Activated T-helper 1 cell treated with anti-CD3 and anti-CD28 coated beads, Interleukin-12 subunit alpha, Interleukin-12 subunit beta, Interleukin-2, Interleukin-4 antibody, amounts not matched to agents 30 ng/mL and 10 ng/mL and 1 ng/mL, durations not matched to agents 14 hours and 24 hours and 36 hours (primary cell): ENCODE measurements at regions not wholly inside any gene's neighbourhood (a gene's known extent, or its start where the extent isn't known, plus 50 kb on each side); places are given as distances from the start of the nearest gene placed in this dataset.

ENCODE experiments used
- DNase-seq: peaks from one replicate; pipeline ENCODE4 v3.0.0; 2021; ENCODE audit warnings: low spot score
- H3K27ac Mint-ChIP-seq: one replicate; pipeline ENCODE4 v1.8.0; 2021; ENCODE audit warnings: mild to moderate bottlenecking, mixed read lengths
- H3K27me3 Mint-ChIP-seq: one replicate; pipeline ENCODE4 v1.8.0; 2022; ENCODE audit warnings: mild to moderate bottlenecking, moderate library complexity, mixed read lengths; ENCODE audit not compliant: insufficient read depth
- H3K36me3 Mint-ChIP-seq: one replicate; pipeline ENCODE4 v1.8.0; 2021; ENCODE audit warnings: low read depth, mixed read lengths
- H3K4me1 Mint-ChIP-seq: one replicate; pipeline ENCODE4 v1.8.0; 2021; ENCODE audit warnings: low read depth, mixed read lengths
- H3K4me3 Mint-ChIP-seq: one replicate; pipeline ENCODE4 v1.8.0; 2021; ENCODE audit warnings: mild to moderate bottlenecking, moderate library complexity, mixed read lengths
- H3K9me3 Mint-ChIP-seq: one replicate; pipeline ENCODE4 v1.8.0; 2021; ENCODE audit warnings: mixed read lengths
- intact Hi-C: fragments of 100-400 bp; cut with micrococcal nuclease; formaldehyde crosslinking; loops from one replicate; pipeline ENCODE4 v1.15.1; 2024

- no peaks in the 10 kb centered on the region for H3K36me3 Mint-ChIP-seq
- intact Hi-C loops: no loop called here
- no peak for DNase-seq
- no peak overlapping the region for H3K27ac Mint-ChIP-seq
- no peaks in the 10 kb centered on the region for H3K4me1 Mint-ChIP-seq
- H3K9me3 Mint-ChIP-seq: no peaks in the 10 kb centered on the region
- H3K4me3 Mint-ChIP-seq: no peak overlapping the region
- no peaks in the 10 kb centered on the region for H3K27me3 Mint-ChIP-seq
Observed at GRCh38 chr16:51355195-51355594, 204.1 kb upstream of the SALL1 start.

- no peak for DNase-seq
- no peak overlapping the region for H3K4me3 Mint-ChIP-seq
- H3K27ac Mint-ChIP-seq: no peak overlapping the region
- intact Hi-C loops: no loop called here
- H3K27me3 Mint-ChIP-seq: no peaks in the 10 kb centered on the region
- H3K9me3 Mint-ChIP-seq: no peaks in the 10 kb centered on the region
- H3K36me3 Mint-ChIP-seq: no peaks in the 10 kb centered on the region
- no peaks in the 10 kb centered on the region for H3K4me1 Mint-ChIP-seq
Observed at GRCh38 chr16:51353055-51353454, 202.0 kb upstream of the SALL1 start.

GRCh38 chr16:51349626-51350025 lies 198.6 kb upstream of the SALL1 start:
- no peak for DNase-seq
- H3K27ac Mint-ChIP-seq: no peak overlapping the region
- no peaks in the 10 kb centered on the region for H3K9me3 Mint-ChIP-seq

GRCh38 chr16:51343411-51343810 lies 192.3 kb upstream of the SALL1 start:
- Mint-ChIP-seq H3K27ac (no peak overlapping the region), H3K4me1 (no peaks in the 10 kb centered on the region), H3K36me3 (no peaks in the 10 kb centered on the region), H3K4me3 (no peak overlapping the region), H3K9me3 (no peaks in the 10 kb centered on the region), H3K27me3 (no peaks in the 10 kb centered on the region)
- intact Hi-C loops: no loop called here
- DNase-seq: no peak

More at GRCh38 chr16:51349626-51350025, 198.6 kb upstream of the SALL1 start:
- Mint-ChIP-seq H3K27me3 (no peaks in the 10 kb centered on the region), H3K36me3 (no peaks in the 10 kb centered on the region), H3K4me1 (no peaks in the 10 kb centered on the region), H3K4me3 (no peak overlapping the region)
- intact Hi-C loops: no loop called here

DNA sequence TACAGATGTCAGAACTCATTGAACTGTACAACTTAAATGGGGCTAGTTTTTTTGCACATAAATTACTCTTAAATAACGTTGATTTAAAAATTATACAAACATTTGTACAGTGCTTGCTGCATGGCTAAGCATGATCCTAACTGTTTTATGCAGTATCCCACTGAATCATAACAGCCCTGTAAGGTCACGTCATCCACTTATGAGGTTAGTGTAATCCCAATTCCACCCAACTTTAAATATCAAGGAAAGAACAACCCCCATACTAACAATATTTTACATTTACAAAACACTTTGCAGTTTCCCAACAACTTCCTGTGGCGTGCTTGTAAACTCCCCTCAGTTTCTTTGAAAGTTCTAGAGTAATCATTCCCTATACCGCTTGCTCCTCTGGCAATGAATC lies 190.1 kb upstream of the SALL1 start:
- H3K4me1 Mint-ChIP-seq: no peaks in the 10 kb centered on the region
- no peak for DNase-seq
- no peak overlapping the region for H3K27ac Mint-ChIP-seq
- no peak overlapping the region for H3K4me3 Mint-ChIP-seq
- peaks cover 11% of the 10 kb centered on the region for H3K9me3 Mint-ChIP-seq
- no peaks in the 10 kb centered on the region for H3K36me3 Mint-ChIP-seq
- H3K27me3 Mint-ChIP-seq: no peaks in the 10 kb centered on the region
- intact Hi-C loops: no loop called here

GRCh38 chr16:51337662-51338061 lies 186.6 kb upstream of the SALL1 start:
- Mint-ChIP-seq H3K36me3 (no peaks in the 10 kb centered on the region), H3K9me3 (peaks cover 14% of the 10 kb centered on the region)
- intact Hi-C loops: no loop called here

DNA sequence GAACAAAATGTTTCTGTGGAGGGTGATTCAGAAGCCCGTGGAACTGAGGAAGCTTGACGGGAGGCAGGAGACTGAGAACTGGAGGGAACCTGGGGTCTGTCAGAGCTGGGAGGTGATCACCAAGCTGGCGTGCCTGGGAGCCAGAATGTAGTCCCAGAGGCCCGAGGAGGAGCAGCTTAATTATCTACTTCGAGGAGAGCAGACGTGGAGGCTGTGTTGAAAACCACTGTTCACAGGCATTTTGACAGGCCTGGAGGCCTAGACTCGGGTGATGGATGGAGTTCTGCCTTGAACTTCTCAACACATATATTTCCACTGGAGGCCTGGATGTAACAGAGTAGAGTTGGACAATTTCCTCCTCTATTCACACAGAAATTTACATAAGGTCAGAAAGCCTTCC lies 177.7 kb upstream of the SALL1 start:
- no peaks in the 10 kb centered on the region for H3K36me3 Mint-ChIP-seq
- no peaks in the 10 kb centered on the region for H3K27me3 Mint-ChIP-seq
- intact Hi-C loops: no loop called here
- no peaks in the 10 kb centered on the region for H3K9me3 Mint-ChIP-seq
- DNase-seq: no peak
- H3K27ac Mint-ChIP-seq: no peak overlapping the region
- H3K4me3 Mint-ChIP-seq: no peak overlapping the region
- no peaks in the 10 kb centered on the region for H3K4me1 Mint-ChIP-seq

More at GRCh38 chr16:51337662-51338061, 186.6 kb upstream of the SALL1 start:
- no peak overlapping the region for H3K4me3 Mint-ChIP-seq
- H3K4me1 Mint-ChIP-seq: no peaks in the 10 kb centered on the region
- H3K27ac Mint-ChIP-seq: no peak overlapping the region
- DNase-seq: no peak
- no peaks in the 10 kb centered on the region for H3K27me3 Mint-ChIP-seq

GRCh38 chr16:51327001-51327400 lies 175.9 kb upstream of the SALL1 start:
- no peak overlapping the region for H3K4me3 Mint-ChIP-seq
- H3K27me3 Mint-ChIP-seq: no peaks in the 10 kb centered on the region
- H3K27ac Mint-ChIP-seq: no peak overlapping the region
- DNase-seq: no peak
- H3K36me3 Mint-ChIP-seq: no peaks in the 10 kb centered on the region
- no peaks in the 10 kb centered on the region for H3K9me3 Mint-ChIP-seq
- intact Hi-C loops: no loop called here
- no peaks in the 10 kb centered on the region for H3K4me1 Mint-ChIP-seq

- intact Hi-C loops: no loop called here
- no peaks in the 10 kb centered on the region for H3K9me3 Mint-ChIP-seq
- H3K4me3 Mint-ChIP-seq: no peak overlapping the region
- H3K36me3 Mint-ChIP-seq: no peaks in the 10 kb centered on the region
- no peaks in the 10 kb centered on the region for H3K27me3 Mint-ChIP-seq
- no peaks in the 10 kb centered on the region for H3K4me1 Mint-ChIP-seq
- H3K27ac Mint-ChIP-seq: no peak overlapping the region
- no peak for DNase-seq
Observed at GRCh38 chr16:51326131-51326856, 175.2 kb upstream of the SALL1 start.

GRCh38 chr16:51321251-51321650 lies 170.2 kb upstream of the SALL1 start:
- no peaks in the 10 kb centered on the region for H3K36me3 Mint-ChIP-seq
- H3K4me1 Mint-ChIP-seq: no peaks in the 10 kb centered on the region
- no peak for DNase-seq
- H3K27me3 Mint-ChIP-seq: no peaks in the 10 kb centered on the region
- H3K4me3 Mint-ChIP-seq: no peak overlapping the region
- intact Hi-C loops: no loop called here
- no peak overlapping the region for H3K27ac Mint-ChIP-seq
- H3K9me3 Mint-ChIP-seq: no peaks in the 10 kb centered on the region

- Mint-ChIP-seq H3K4me1 (no peaks in the 10 kb centered on the region), H3K36me3 (no peaks in the 10 kb centered on the region), H3K4me3 (no peak overlapping the region), H3K27ac (no peak overlapping the region), H3K9me3 (no peaks in the 10 kb centered on the region), H3K27me3 (no peaks in the 10 kb centered on the region)
- intact Hi-C loops: no loop called here
- no peak for DNase-seq
Observed at GRCh38 chr16:51317575-51317974, 166.5 kb upstream of the SALL1 start.

- Mint-ChIP-seq H3K27me3 (no peaks in the 10 kb centered on the region), H3K4me1 (no peaks in the 10 kb centered on the region), H3K4me3 (no peak overlapping the region), H3K36me3 (no peaks in the 10 kb centered on the region), H3K9me3 (peaks cover 3% of the 10 kb centered on the region), H3K27ac (no peak overlapping the region)
- DNase-seq: no peak
- intact Hi-C loops: no loop called here
Observed at GRCh38 chr16:51313198-51313597, 162.1 kb upstream of the SALL1 start.

DNA sequence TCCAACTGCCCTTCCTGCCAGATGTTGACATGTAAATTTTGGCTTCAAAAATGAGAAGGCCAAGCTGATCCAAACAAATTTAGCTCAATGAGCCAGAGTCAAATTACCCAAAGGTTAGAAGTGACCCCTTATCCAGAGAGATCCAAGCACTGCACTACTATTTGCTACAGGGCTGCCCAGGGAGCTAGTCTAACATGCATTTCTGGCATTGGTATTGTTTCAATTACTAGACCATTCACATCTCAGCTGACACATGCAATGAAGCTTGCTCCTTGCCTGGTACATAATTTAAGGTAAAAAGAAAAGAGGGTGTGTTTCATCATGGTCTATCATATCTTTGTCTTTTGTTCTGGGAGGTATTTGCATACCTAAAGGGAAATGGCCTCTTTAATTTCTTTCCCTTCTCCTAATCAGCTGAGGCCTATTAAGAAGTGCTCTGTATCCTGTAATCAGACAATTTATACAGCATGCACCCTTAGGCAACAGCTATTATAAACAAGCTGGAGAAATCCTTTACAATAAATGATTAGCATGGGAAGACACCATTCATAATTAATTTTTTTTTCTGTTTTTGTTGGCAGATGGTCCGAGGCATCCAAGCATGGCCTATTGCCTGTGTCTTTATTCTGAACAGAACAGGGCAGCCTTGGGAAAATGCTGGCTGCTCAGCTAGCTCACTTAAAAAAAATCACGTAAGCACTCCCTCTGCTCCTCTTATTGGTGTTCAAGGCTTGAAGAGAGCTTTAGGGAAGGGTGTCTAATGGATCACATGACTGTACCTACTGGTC lies 161.5 kb upstream of the SALL1 start:
- no peak overlapping the region for H3K4me3 Mint-ChIP-seq
- no peaks in the 10 kb centered on the region for H3K36me3 Mint-ChIP-seq
- H3K9me3 Mint-ChIP-seq: peaks cover 3% of the 10 kb centered on the region
- H3K4me1 Mint-ChIP-seq: no peaks in the 10 kb centered on the region
- no peaks in the 10 kb centered on the region for H3K27me3 Mint-ChIP-seq
- DNase-seq: no peak
- no peak overlapping the region for H3K27ac Mint-ChIP-seq
- intact Hi-C loops: no loop called here
